Loucy (cell line): ENCODE measurements at regions not wholly inside any gene's neighbourhood (a gene's known extent, or its start where the extent isn't known, plus 50 kb on each side); places are given as distances from the start of the nearest gene placed in this dataset.

ENCODE experiments used
- EZH2phosphoT487 ChIP-seq: fragments of 200-600 bp; IDR thresholded peaks from 2 replicates; pipeline ENCODE4 v1.6.1; 2018; ENCODE audit warnings: antibody characterized with exemption, mild to moderate bottlenecking, moderate library complexity, borderline replicate concordance
- TF ChIP-seq, protein P1 (sequence below): fragments of 200-600 bp; sonication (generic); conservative IDR thresholded peaks from 2 replicates; pipeline ENCODE4 v1.5.1; 2014; ENCODE audit warnings: mild to moderate bottlenecking, antibody characterized with exemption, low read length

DNA sequence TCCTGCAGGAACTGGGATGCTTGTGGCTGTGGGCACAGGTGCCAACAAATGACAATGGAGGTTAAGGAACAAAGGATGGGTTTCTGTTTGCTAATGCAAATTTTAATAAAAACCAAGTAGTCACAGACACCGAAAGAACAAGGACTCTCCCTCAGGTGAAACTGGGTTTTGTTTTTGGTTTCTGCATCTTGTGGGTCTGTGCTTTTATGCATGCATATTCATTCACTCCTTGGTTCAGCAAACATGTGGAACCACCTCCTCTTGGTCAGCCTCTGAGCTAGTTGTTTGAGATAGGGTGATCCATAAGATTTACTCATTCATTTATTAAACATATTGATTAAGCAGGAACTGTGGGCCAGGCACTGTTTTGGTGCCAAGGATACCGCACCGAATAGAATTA is 381.9 kb downstream of the CDK5RAP2 start:
- TF ChIP-seq, protein P1, sequence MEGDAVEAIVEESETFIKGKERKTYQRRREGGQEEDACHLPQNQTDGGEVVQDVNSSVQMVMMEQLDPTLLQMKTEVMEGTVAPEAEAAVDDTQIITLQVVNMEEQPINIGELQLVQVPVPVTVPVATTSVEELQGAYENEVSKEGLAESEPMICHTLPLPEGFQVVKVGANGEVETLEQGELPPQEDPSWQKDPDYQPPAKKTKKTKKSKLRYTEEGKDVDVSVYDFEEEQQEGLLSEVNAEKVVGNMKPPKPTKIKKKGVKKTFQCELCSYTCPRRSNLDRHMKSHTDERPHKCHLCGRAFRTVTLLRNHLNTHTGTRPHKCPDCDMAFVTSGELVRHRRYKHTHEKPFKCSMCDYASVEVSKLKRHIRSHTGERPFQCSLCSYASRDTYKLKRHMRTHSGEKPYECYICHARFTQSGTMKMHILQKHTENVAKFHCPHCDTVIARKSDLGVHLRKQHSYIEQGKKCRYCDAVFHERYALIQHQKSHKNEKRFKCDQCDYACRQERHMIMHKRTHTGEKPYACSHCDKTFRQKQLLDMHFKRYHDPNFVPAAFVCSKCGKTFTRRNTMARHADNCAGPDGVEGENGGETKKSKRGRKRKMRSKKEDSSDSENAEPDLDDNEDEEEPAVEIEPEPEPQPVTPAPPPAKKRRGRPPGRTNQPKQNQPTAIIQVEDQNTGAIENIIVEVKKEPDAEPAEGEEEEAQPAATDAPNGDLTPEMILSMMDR, result no peak
- TF ChIP-seq EZH2phosphoT487, result no peak
